Activated CD4-positive, CD25-positive, alpha-beta regulatory T cell treated with anti-CD3 and anti-CD28 coated beads, Interleukin-2, amount 50 U/mL, for 24 hours (primary cell): ENCODE measurements at regions not wholly inside any gene's neighbourhood (a gene's known extent, or its start where the extent isn't known, plus 50 kb on each side); places are given as distances from the start of the nearest gene placed in this dataset.

Experiments
- ATAC-seq, 2 donors: fragments of 150-1000 bp; cut with Tn5 transposase; one replicate each; pipeline ENCODE4 v1.10.0; 2021; ENCODE audit warnings: mild to moderate bottlenecking in 1 of 2, moderate library complexity in 1 of 2

GRCh38 chr13:106122234-106122633, 413.2 kb downstream of the EFNB2 start:
- ATAC-seq: no peak

- no peak for ATAC-seq
Measured at GRCh38 chr13:106121173-106121754, 414.2 kb downstream of the EFNB2 start.

DNA sequence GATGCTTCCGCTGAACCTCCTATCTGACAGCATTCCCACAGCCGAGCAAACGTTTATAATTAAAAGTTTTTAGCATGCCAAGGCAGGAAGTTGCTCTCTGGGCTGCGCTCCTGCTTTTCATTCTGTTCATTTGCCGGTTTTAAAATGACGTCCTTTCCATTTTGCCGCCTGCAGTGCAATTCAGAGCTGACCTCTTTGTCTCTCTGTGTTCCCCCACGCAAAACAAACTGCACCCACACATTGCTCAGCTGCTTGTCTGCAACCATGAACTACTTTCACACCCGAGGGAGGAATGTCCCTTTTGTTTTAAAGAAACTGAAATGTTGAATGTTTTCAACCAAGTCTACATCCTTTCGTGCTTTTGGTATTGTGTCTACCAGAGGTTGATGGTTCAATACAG, 416.5 kb downstream of the EFNB2 start:
- ATAC-seq: no peak

DNA sequence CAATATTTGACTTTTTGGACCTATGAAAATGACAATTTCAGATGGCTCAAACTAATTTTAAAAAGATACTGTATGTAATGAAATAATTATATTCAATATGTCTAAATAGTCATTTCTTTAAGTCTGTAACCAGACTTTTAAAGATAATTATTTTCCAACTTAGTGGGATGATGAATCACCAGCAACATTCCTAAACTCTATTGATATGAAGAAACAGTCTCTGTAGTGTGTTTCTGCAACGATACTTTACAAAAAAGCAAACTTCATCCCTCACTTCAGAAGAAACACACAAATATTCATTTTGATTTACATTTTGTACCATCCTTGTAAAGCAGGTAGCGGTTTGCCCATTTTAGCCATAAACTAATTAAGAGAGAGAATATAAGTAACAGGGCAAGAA, 417.4 kb downstream of the EFNB2 start:
- no peak for ATAC-seq

DNA sequence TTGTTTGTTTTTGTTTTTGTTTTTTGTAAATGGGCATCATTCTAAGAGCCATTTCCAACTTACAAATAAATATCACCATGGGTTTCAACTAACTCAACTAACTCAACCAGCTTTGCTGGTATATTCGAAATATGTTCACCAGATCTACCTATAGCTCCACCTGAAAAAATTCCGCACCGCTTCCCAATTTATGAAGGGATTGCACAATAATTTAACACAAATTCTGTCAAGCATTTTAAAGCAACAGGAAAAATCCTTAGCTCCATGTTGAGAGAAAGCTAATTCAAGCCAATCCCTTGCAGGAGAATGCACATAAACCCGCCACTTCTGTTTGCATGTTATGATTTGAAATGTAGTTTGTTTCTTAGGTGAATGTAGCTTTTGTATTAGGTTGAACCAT, 417.8 kb downstream of the EFNB2 start:
- no peak for ATAC-seq

GRCh38 chr13:106117035-106117434, 418.4 kb downstream of the EFNB2 start:
- no peak for ATAC-seq

GRCh38 chr13:106115081-106115480, 420.4 kb downstream of the EFNB2 start:
- ATAC-seq: no peak

- no peak for ATAC-seq
Measured at GRCh38 chr13:106113796-106114195, 421.7 kb downstream of the EFNB2 start.

DNA sequence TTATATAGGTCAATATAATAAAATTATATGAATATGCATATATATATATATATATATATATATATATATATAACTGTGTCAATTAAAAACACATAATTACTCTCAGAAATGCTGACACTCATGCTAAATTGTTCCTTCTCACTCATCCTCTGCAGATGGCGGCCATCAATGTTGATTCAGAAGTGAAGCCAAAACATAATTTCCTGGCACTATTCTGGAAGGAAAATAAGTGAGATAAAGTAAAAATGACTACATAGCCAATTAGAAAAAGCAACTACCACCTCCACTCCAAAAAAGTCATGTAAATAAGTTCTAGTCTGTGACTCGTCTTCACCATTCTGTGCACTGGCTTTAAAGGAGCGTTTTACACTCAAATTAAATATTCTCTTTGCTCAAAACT, 423.3 kb downstream of the EFNB2 start:
- ATAC-seq: no peak

DNA sequence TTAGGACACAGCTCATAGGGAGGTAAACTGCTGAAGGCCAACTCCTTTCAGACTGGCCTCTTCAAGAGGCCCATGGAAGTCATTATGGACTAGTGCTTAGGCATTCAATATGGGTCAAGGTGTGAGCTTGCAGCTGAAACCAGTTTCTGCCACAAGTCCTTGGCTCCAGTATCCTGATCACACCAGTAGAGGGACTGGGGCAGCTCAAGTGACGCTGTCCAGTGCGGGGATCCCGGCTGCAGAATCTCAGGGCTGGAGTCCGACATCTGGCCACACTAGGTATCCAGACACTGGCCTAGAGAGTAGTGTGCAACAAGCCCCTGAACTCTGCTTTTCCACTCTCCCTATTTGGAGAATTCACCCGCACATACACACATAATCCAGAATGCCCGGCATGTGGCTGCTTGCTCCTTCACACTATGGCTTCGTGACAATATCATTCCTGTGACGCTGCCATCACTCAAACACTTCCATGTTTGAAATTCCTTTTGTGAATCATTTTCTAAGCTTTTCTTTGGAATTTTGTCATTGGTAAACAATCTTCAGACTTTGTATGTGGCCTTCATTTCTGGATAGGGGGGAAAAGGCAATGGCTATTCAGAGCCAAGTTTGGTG, 425.1 kb downstream of the EFNB2 start:
- no peak for ATAC-seq

GRCh38 chr13:106109391-106109791, 426.1 kb downstream of the EFNB2 start:
- ATAC-seq: no peak

DNA sequence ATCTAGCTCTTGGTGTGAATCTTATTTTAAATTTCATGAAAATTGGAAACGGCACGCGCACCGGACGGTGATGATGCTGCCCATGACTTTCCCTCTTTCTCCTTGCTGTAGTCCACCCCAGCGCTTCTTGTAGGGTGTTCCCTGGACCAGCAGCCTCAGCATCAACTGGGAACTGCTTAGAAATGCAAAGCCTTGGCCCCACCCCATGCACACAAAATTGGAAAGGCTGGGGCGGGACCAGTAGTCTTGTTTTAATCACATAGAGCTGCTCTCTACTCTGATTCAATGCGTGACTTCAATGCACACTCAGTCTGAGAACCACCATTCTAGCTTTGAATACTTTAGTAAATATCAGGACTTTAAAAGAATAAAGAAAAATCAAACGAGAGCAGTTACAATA, 427.1 kb downstream of the EFNB2 start:
- no peak for ATAC-seq

DNA sequence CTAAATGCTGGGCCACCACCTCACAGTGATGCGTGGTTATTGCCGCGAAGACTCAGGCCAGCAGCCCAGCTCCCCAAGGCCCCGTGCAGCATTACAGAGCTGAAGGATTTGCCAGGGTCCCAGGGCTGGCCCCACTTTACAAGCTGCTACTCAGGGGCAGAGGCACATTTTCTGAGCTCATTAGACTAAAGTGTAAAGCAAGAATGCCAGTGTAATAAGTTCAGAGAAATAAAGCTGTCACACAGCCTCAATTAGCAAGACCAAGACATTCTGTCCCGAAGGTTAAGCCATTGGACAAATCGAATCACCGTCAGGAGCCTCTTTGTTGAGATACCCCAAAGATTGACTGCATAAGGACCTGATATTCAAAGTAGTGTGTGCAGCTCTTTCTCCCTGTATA, 428.4 kb downstream of the EFNB2 start:
- ATAC-seq: no peak

DNA sequence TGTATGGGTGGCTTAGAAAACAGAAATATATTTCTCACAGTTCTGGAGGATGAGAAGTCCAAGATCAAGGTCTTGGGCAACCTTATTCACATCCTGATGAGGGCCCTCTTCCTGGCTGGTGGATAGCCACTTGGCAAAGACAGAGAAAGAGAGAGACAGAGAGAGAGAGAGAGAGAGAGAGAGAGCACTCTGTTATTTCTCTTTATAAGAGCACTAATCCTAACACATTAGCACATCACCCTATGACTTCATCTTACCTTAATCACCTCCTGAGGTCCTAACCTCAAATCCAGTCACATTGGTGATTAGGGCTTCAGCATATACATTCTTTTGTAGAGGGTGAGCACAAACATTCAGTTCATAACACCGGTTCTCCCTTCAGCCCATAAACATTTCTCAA, 430.3 kb downstream of the EFNB2 start:
- no peak for ATAC-seq

GRCh38 chr13:106104281-106104901, 431.1 kb downstream of the EFNB2 start:
- no peak for ATAC-seq

- ATAC-seq: no peak
Measured at GRCh38 chr13:106103779-106104178, 431.7 kb downstream of the EFNB2 start.

DNA sequence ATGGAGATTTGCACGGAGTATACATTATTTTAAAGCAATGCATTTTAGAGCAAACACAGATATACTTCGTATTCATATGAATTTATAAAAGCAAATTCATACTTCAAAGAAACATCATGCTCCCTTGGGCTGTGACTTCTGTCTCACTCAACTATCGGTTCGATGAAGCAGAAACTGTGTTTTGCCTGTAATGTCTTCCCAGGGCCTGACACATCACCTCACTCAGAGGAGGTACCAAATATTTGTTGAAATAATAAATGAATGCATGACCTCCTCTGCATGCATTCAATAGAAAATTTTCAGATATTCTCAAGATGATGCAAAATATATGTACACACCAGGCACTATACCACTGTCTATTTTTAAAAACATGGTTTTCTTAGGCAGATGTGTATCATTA, 432.7 kb downstream of the EFNB2 start:
- no peak for ATAC-seq

DNA sequence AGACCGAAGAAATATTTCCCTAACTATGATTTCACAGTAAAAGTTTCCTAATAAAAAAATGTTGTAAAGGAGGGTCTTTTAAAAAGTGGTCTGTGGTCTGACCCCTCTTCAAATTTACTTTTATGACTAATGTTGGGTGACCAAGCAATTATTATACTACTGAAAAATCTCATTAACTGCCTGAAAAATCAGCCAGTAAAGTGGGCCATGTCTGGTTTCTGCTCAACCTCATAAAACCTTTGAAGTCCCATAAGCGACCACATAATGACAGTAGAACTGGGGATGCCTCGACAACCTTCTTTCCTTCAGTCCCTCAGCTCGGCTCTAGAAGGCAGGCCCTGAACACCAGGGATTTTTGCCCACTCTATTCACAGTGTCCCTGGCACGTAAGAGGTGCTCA, 434.3 kb downstream of the EFNB2 start:
- ATAC-seq: no peak

DNA sequence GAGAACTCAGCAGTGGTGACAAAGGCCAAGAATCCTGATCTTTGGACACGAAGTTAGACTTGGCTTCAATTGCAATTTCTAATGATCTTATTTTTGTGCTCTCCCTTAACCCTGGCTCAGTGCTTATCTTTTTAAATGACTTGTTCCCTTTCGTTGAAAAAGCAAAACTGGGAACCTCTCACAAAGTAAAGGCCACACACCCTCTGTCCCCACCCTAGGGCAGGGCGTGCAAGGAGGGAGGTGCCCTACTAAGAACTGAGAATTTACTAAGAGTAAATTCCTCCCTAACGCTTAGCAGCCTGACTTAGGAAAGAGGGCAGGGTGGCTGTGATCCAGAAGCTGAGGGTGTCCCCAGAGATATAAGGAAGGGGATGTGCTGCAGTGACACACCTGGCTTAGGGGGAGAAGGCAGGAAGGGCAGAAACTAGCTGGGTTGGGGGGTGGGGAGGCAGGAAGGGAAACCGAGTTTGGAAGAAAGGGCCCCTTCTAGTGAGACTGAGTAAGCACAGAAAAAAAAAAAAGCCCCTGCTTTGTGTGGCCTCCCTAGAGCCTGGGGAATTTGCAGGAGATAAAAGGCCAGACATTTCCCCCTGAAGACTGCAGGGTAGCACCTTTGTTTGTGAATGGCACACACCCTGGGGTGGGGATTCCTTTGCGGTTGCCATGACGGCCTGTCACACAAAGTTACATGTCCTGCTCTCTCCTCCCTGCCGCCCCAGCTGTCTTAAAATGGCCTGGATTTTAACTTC, 435.1 kb downstream of the EFNB2 start:
- no peak for ATAC-seq

- ATAC-seq: no peak
Measured at GRCh38 chr13:106099765-106100164, 435.7 kb downstream of the EFNB2 start.

DNA sequence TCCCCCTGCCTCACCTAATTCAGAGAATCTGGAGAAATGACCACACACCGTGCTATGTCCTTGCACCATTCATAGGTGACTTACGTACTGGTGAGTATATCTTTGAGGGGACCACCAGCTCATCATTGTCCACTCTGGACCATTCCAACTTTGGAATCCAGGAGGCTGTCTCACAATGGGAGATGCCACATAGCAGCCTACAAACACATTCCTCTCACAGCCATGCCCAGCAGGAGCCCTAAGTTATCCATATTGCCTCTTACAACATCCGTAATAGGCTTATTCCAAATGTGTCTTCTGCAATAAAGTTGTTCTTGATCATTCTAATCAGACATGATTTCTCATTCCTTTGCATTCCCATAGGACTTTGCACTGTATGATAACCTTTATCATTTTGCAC, 436.7 kb downstream of the EFNB2 start:
- no peak for ATAC-seq

- ATAC-seq: no peak
Measured at GRCh38 chr13:106096661-106097092, 438.8 kb downstream of the EFNB2 start.

DNA sequence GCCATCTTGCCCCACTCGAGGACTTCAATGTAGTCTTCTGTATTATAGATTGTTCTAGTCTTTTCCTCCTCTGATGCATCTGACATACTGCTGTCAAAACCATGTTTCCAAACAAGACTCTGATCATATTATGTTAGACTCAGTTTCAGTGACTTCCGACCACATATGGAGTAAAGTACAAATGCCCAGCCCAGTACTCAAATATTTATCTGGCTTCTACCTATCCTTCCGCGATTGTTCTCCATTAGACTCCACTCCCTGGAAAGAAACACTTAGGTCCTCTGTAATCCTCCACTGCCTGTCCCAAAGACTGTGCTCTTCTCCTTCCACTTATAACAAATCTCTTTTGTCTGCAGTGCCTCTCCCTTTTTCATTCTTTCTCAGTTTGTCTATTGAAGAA, 439.5 kb downstream of the EFNB2 start:
- ATAC-seq: no peak

DNA sequence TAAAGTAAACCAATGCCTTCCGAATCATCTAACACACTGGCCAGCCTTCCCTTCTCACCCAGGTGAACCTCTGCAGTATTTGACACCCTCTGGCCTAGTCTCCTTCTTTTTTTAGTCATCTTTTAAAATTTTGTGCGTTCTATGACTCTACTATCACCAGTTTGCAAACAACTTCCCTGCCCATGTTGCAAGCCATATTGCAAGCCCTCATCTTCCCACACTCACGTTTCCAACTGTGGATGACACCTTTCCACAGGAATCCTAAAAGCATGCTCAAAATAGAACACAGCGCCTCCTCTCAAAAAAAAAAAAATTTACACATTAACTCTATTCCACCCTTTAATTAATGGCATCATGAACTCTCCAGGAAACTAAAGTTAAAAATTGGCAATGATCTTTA, 440.1 kb downstream of the EFNB2 start:
- no peak for ATAC-seq
